GM23338 (cell line): ENCODE measurements at regions not wholly inside any gene's neighbourhood (a gene's known extent, or its start where the extent isn't known, plus 50 kb on each side); places are given as distances from the start of the nearest gene placed in this dataset.

Experiments used
- EZH2phosphoT487 ChIP-seq: fragments of 200-600 bp; sonication (generic); IDR thresholded peaks from one replicate; pipeline ENCODE4 v1.8.1; 2018; ENCODE audit warnings: antibody characterized with exemption; ENCODE audit not compliant: unreplicated experiment
- NANOG ChIP-seq: IDR thresholded peaks from 2 replicates; pipeline ENCODE4 v1.6.1; 2016; ENCODE audit warnings: antibody characterized with exemption, borderline replicate concordance
- TF ChIP-seq, protein P1 (sequence below): fragments of 250-450 bp; sonication (Bioruptor Pico); IDR thresholded peaks from 2 replicates; pipeline ENCODE4 v1.5.0; 2020; ENCODE audit warnings: mild to moderate bottlenecking, moderate library complexity
- TF ChIP-seq, protein P2 (sequence below), 2 experiments: fragments of 200-600 bp in 1 of 2; sonication (generic) in 1 of 2; conservative IDR thresholded peaks; 2 replicates each; pipeline versions ENCODE4 v1.5.1 to v1.6.1; 2016 to 2017; ENCODE audit warnings: antibody characterized with exemption in 2 of 2, low read depth in 2 of 2, mild to moderate bottlenecking in 2 of 2, moderate library complexity in 1 of 2
- TF ChIP-seq, protein P3 (sequence below): IDR thresholded peaks from one replicate; pipeline ENCODE4 v1.6.1; 2018; ENCODE audit warnings: antibody characterized with exemption; ENCODE audit not compliant: unreplicated experiment

DNA sequence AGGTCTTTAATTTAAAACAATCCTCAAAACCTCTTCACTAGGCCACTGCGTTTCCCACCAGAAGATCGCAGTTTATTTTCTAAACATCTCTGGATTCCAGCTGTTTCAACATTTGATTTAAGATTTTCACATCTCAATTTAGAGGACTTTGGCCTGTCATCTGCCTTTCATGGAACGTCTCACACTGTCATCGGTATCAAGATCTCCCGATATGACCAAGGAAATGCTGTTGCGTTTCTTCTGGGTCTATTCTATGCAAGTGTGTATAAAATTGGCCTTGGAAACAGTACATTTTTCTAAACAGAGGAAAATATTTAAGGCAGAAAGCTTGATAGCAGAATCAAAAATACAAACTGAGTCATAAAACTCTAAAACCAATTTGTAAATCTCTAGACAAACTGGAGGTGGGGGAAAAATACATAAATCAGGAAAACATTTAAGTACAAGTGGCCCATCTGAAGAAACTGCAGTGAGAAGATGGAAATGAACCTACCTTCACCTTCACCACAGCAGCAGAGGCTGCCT, 53.6 kb upstream of the SIMC1 start (continued):
- TF ChIP-seq, protein P1, sequence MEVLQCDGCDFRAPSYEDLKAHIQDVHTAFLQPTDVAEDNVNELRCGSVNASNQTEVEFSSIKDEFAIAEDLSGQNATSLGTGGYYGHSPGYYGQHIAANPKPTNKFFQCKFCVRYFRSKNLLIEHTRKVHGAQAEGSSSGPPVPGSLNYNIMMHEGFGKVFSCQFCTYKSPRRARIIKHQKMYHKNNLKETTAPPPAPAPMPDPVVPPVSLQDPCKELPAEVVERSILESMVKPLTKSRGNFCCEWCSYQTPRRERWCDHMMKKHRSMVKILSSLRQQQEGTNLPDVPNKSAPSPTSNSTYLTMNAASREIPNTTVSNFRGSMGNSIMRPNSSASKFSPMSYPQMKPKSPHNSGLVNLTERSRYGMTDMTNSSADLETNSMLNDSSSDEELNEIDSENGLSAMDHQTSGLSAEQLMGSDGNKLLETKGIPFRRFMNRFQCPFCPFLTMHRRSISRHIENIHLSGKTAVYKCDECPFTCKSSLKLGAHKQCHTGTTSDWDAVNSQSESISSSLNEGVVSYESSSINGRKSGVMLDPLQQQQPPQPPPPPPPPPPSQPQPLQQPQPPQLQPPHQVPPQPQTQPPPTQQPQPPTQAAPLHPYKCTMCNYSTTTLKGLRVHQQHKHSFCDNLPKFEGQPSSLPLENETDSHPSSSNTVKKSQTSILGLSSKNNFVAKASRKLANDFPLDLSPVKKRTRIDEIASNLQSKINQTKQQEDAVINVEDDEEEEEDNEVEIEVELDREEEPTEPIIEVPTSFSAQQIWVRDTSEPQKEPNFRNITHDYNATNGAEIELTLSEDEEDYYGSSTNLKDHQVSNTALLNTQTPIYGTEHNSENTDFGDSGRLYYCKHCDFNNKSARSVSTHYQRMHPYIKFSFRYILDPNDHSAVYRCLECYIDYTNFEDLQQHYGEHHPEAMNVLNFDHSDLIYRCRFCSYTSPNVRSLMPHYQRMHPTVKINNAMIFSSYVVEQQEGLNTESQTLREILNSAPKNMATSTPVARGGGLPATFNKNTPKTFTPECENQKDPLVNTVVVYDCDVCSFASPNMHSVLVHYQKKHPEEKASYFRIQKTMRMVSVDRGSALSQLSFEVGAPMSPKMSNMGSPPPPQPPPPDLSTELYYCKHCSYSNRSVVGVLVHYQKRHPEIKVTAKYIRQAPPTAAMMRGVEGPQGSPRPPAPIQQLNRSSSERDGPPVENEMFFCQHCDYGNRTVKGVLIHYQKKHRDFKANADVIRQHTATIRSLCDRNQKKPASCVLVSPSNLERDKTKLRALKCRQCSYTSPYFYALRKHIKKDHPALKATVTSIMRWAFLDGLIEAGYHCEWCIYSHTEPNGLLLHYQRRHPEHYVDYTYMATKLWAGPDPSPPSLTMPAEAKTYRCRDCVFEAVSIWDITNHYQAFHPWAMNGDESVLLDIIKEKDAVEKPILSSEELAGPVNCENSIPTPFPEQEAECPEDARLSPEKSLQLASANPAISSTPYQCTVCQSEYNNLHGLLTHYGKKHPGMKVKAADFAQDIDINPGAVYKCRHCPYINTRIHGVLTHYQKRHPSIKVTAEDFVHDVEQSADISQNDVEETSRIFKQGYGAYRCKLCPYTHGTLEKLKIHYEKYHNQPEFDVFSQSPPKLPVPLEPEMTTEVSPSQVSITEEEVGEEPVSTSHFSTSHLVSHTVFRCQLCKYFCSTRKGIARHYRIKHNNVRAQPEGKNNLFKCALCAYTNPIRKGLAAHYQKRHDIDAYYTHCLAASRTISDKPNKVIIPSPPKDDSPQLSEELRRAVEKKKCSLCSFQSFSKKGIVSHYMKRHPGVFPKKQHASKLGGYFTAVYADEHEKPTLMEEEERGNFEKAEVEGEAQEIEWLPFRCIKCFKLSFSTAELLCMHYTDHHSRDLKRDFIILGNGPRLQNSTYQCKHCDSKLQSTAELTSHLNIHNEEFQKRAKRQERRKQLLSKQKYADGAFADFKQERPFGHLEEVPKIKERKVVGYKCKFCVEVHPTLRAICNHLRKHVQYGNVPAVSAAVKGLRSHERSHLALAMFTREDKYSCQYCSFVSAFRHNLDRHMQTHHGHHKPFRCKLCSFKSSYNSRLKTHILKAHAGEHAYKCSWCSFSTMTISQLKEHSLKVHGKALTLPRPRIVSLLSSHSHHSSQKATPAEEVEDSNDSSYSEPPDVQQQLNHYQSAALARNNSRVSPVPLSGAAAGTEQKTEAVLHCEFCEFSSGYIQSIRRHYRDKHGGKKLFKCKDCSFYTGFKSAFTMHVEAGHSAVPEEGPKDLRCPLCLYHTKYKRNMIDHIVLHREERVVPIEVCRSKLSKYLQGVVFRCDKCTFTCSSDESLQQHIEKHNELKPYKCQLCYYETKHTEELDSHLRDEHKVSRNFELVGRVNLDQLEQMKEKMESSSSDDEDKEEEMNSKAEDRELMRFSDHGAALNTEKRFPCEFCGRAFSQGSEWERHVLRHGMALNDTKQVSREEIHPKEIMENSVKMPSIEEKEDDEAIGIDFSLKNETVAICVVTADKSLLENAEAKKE (CRISPR knock-in tag) = no peak
- TF ChIP-seq EZH2phosphoT487 (no peak), NANOG (no peak)
- TF ChIP-seq, protein P2, sequence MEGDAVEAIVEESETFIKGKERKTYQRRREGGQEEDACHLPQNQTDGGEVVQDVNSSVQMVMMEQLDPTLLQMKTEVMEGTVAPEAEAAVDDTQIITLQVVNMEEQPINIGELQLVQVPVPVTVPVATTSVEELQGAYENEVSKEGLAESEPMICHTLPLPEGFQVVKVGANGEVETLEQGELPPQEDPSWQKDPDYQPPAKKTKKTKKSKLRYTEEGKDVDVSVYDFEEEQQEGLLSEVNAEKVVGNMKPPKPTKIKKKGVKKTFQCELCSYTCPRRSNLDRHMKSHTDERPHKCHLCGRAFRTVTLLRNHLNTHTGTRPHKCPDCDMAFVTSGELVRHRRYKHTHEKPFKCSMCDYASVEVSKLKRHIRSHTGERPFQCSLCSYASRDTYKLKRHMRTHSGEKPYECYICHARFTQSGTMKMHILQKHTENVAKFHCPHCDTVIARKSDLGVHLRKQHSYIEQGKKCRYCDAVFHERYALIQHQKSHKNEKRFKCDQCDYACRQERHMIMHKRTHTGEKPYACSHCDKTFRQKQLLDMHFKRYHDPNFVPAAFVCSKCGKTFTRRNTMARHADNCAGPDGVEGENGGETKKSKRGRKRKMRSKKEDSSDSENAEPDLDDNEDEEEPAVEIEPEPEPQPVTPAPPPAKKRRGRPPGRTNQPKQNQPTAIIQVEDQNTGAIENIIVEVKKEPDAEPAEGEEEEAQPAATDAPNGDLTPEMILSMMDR (conservative IDR thresholded peaks at IDR 0.05; ENCODE audit: low read depth in 2 of 2) = no peak
- TF ChIP-seq, protein P3, sequence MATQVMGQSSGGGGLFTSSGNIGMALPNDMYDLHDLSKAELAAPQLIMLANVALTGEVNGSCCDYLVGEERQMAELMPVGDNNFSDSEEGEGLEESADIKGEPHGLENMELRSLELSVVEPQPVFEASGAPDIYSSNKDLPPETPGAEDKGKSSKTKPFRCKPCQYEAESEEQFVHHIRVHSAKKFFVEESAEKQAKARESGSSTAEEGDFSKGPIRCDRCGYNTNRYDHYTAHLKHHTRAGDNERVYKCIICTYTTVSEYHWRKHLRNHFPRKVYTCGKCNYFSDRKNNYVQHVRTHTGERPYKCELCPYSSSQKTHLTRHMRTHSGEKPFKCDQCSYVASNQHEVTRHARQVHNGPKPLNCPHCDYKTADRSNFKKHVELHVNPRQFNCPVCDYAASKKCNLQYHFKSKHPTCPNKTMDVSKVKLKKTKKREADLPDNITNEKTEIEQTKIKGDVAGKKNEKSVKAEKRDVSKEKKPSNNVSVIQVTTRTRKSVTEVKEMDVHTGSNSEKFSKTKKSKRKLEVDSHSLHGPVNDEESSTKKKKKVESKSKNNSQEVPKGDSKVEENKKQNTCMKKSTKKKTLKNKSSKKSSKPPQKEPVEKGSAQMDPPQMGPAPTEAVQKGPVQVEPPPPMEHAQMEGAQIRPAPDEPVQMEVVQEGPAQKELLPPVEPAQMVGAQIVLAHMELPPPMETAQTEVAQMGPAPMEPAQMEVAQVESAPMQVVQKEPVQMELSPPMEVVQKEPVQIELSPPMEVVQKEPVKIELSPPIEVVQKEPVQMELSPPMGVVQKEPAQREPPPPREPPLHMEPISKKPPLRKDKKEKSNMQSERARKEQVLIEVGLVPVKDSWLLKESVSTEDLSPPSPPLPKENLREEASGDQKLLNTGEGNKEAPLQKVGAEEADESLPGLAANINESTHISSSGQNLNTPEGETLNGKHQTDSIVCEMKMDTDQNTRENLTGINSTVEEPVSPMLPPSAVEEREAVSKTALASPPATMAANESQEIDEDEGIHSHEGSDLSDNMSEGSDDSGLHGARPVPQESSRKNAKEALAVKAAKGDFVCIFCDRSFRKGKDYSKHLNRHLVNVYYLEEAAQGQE = no peak
